IMR-90 (cell line): ENCODE measurements at regions not wholly inside any gene's neighbourhood (a gene's known extent, or its start where the extent isn't known, plus 50 kb on each side); places are given as distances from the start of the nearest gene placed in this dataset.

Experiments used
- ATAC-seq: fragments of 200-7000 bp; cut with Tn5 transposase; 2 replicates; pipeline ENCODE4 v1.9.1; 2020; ENCODE audit warnings: low read depth, mild to moderate bottlenecking, moderate library complexity
- BruUV-seq: library from RNA; stranded (reverse); fragments of 400-500 nt; replicated peaks from 2 replicates; lab custom pipeline; 2021; lab: Mats Ljungman, UMichigan
- CTCF ChIA-PET: fragments of 300-600 bp; formaldehyde crosslinking; extraction: SDS; loops from one replicate; lab custom pipeline; 2021; ENCODE audit warnings: antibody characterized with exemption; lab: Yijun Ruan, JAX
- POLR2A ChIA-PET: fragments of 300-600 bp; sonication (Branson Sonifier 250); formaldehyde crosslinking; loops from one replicate; lab custom pipeline; 2022; ENCODE audit warnings: antibody characterized with exemption; ENCODE audit not compliant: unreplicated experiment; lab: Charles Lee
- DNase-seq: peaks from one replicate; pipeline ENCODE4 v3.0.0; 2013
- H2AFZ ChIP-seq: replicated peaks from 2 replicates; pipeline ENCODE3; 2013; ENCODE audit warnings: low read length, mild to moderate bottlenecking; ENCODE audit not compliant: poor library complexity
- H2AK5ac ChIP-seq: 2 replicates; pipeline ENCODE4 v1.6.1; 2013; ENCODE audit warnings: low read depth, low read length, inconsistent platforms
- H2AK9ac ChIP-seq: replicated peaks from 2 replicates; pipeline ENCODE3; 2013; ENCODE audit warnings: mild to moderate bottlenecking, low read depth, low read length, moderate library complexity; ENCODE audit not compliant: poor library complexity
- H2BK120ac ChIP-seq: 2 replicates; pipeline ENCODE4 v1.6.1; 2013; ENCODE audit warnings: low read depth, low read length, inconsistent platforms
- H2BK15ac ChIP-seq: 3 replicates; pipeline ENCODE4 v1.6.1; 2013; ENCODE audit warnings: low read depth, low read length, inconsistent platforms
- H2BK20ac ChIP-seq: 2 replicates; pipeline ENCODE4 v1.6.1; 2013; ENCODE audit warnings: low read depth, mild to moderate bottlenecking, inconsistent platforms, low read length, moderate library complexity
- H2BK5ac ChIP-seq: 2 replicates; pipeline ENCODE4 v1.6.1; 2013; ENCODE audit warnings: mild to moderate bottlenecking, low read depth, low read length, inconsistent platforms; ENCODE audit not compliant: poor library complexity, severe bottlenecking
- H3K14ac ChIP-seq: replicated peaks from 2 replicates; pipeline ENCODE4 v1.6.1; 2013; ENCODE audit warnings: low read depth, low read length, inconsistent platforms
- H3K18ac ChIP-seq: 2 replicates; pipeline ENCODE4 v1.6.1; 2013; ENCODE audit warnings: low read depth, low read length, control low read depth
- H3K23ac ChIP-seq: 2 replicates; pipeline ENCODE4 v1.6.1; 2013; ENCODE audit warnings: low read depth, low read length, inconsistent platforms
- H3K27ac ChIP-seq: 2 replicates; pipeline ENCODE4 v1.5.1; 2013; ENCODE audit warnings: mild to moderate bottlenecking, control low read depth, low read length; ENCODE audit not compliant: insufficient read depth
- H3K27me3 ChIP-seq: 2 replicates; pipeline ENCODE4 v1.6.1; 2013; ENCODE audit warnings: low read length; ENCODE audit not compliant: control insufficient read depth, insufficient read depth
- H3K36me3 ChIP-seq: 2 replicates; pipeline ENCODE4 v1.6.1; 2013; ENCODE audit warnings: low read length, mixed read lengths; ENCODE audit not compliant: control insufficient read depth, insufficient read depth
- H3K4ac ChIP-seq: 2 replicates; pipeline ENCODE4 v1.6.1; 2013; ENCODE audit warnings: low read depth, low read length, inconsistent platforms
- H3K4me1 ChIP-seq: 2 replicates; pipeline ENCODE4 v1.6.1; 2013; ENCODE audit warnings: low read length, mixed read lengths; ENCODE audit not compliant: control insufficient read depth, insufficient read depth
- H3K4me2 ChIP-seq: 2 replicates; pipeline ENCODE4 v1.6.1; 2013; ENCODE audit warnings: low read depth, mild to moderate bottlenecking, control low read depth, low read length, moderate library complexity
- H3K4me3 ChIP-seq: 2 replicates; pipeline ENCODE4 v1.5.1; 2013; ENCODE audit warnings: low read depth, mild to moderate bottlenecking, control low read depth, low read length, moderate library complexity; ENCODE audit not compliant: insufficient read depth
- H3K56ac ChIP-seq: 2 replicates; pipeline ENCODE4 v1.6.1; 2013; ENCODE audit warnings: low read length, inconsistent platforms; ENCODE audit not compliant: insufficient read depth; ENCODE audit errors: extremely low read depth
- H3K79me1 ChIP-seq, 2 experiments: 2 replicates each; pipeline ENCODE4 v1.6.1; 2013; ENCODE audit warnings: low read length in 2 of 2, inconsistent platforms in 1 of 2, low read depth in 1 of 2
- H3K9ac ChIP-seq: 2 replicates; pipeline ENCODE4 v1.6.1; 2013; ENCODE audit warnings: low read depth, low read length, control low read depth
- H3K9me1 ChIP-seq: 2 replicates; pipeline ENCODE4 v1.6.1; 2013; ENCODE audit warnings: low read length, inconsistent platforms; ENCODE audit not compliant: insufficient read depth
- H3K9me3 ChIP-seq: 2 replicates; pipeline ENCODE4 v1.6.1; 2013; ENCODE audit warnings: low read length; ENCODE audit not compliant: control insufficient read depth, insufficient read depth
- H4K20me1 ChIP-seq: 2 replicates; pipeline ENCODE4 v1.6.1; 2013; ENCODE audit warnings: low read length, inconsistent platforms; ENCODE audit not compliant: insufficient read depth
- H4K5ac ChIP-seq: 2 replicates; pipeline ENCODE4 v1.6.1; 2013; ENCODE audit warnings: mild to moderate bottlenecking, low read depth, low read length, control low read depth
- H4K8ac ChIP-seq, 2 experiments: 2 replicates each; pipeline ENCODE4 v1.6.1; 2013; ENCODE audit warnings: low read depth in 2 of 2, low read length in 2 of 2, control low read depth in 1 of 2, inconsistent platforms in 1 of 2
- H4K91ac ChIP-seq: 2 replicates; pipeline ENCODE4 v1.6.1; 2013; ENCODE audit warnings: low read depth, low read length, inconsistent platforms; ENCODE audit not compliant: insufficient read depth
- MAFK ChIP-seq: IDR thresholded peaks from 2 replicates; pipeline ENCODE4 v1.6.1; 2012; ENCODE audit warnings: low read depth, low read length, improper control_type of control experiment
- RCOR1 ChIP-seq: IDR thresholded peaks from 2 replicates; pipeline ENCODE4 v1.6.1; 2012; ENCODE audit warnings: mild to moderate bottlenecking, low read length, improper control_type of control experiment; ENCODE audit not compliant: insufficient replicate concordance
- WGBS, 2 experiments: methylation state at CpG; one replicate each; pipeline versions ENCODE4 v1.1.5 to v1.1.7; 2013; ENCODE audit warnings: missing lambda C conversion rate in 2 of 2; ENCODE audit not compliant: insufficient read length in 1 of 2; ENCODE audit errors: extremely low coverage in 2 of 2; 5-methylcytosine and 5-hydroxymethylcytosine counted together
- dilution Hi-C: fragments of 300-500 bp; cut with HindIII; formaldehyde crosslinking; loops from one replicate; pipeline ENCODE4 v1.14.3; 2018; ENCODE audit warnings: low sequenced_read_pairs; ENCODE audit not compliant: unreplicated experiment
- in situ Hi-C: fragments of 300-500 bp; cut with MboI; formaldehyde crosslinking; loops from 3 replicates; pipeline ENCODE4 v1.14.3; 2019; ENCODE audit warnings: low sequenced_read_pairs, inconsistent platforms, mixed read lengths
- intact Hi-C: fragments of 100-400 bp; cut with micrococcal nuclease; formaldehyde crosslinking; loops from 2 replicates; pipeline ENCODE4 v1.10.0; 2022

DNA sequence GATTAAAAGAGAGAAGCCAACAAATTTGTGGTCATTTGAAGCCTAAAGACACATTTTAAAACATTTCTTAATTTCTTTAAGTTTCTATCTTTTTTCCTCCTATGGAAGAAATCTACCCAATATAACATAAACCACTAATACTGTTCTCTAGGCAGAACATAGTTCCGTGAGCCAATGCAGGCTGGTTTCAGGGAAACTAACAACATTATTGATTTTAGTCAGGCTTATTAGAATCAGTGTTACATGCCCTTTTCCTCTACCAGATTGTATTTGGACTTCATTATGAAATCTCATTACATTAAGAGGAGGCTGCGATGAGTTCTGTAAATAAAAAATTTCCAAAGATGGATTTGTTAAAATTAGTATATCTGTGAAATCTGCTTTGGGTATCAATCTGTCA lies 249.9 kb downstream of the PTBP2 start:
- H2AK9ac ChIP-seq: no peak overlapping the region
- H3K27me3 ChIP-seq: no peaks in the 10 kb centered on the region
- ChIA-PET POLR2A (no interaction called here), CTCF (interaction anchor here (1.0 kb wide), 1 partner anchor 79 kb away, joined by 3 read pairs; no protein-coding TSS in a partner anchor)
- H4K5ac ChIP-seq: no peak overlapping the region
- no peak overlapping the region for H2AFZ ChIP-seq
- H4K20me1 ChIP-seq: no peaks in the 10 kb centered on the region
- no peak overlapping the region for H3K4ac ChIP-seq
- H3K23ac ChIP-seq: no peak overlapping the region
- H2BK5ac ChIP-seq: no peak overlapping the region
- DNase-seq: no peak
- H3K18ac ChIP-seq: no peak overlapping the region
- in situ Hi-C loops (loop anchor here (25.0 kb wide), 1 partner anchor 816 kb away; no protein-coding TSS in a partner anchor), intact Hi-C loops (no loop called here), dilution Hi-C loops (no loop called here)
- no peak overlapping the region for H3K27ac ChIP-seq
- H2BK20ac ChIP-seq: no peak overlapping the region
- no peak overlapping the region for H4K91ac ChIP-seq
- H3K56ac ChIP-seq: no peak overlapping the region
- no TSS peak for BruUV-seq
- H3K9me3 ChIP-seq: no peaks in the 10 kb centered on the region
- no peaks in the 10 kb centered on the region for H3K79me1 ChIP-seq
- H2BK15ac ChIP-seq: no peak overlapping the region
- WGBS, 2 experiments: no CpG with 5 or more reads among the region's 2 CpGs
- ATAC-seq: no peak
- no peaks in the 10 kb centered on the region for H3K36me3 ChIP-seq
- H2BK120ac ChIP-seq: no peak overlapping the region
- no peak overlapping the region for H3K14ac ChIP-seq
- no peak overlapping the region for H4K8ac ChIP-seq
- H3K4me1 ChIP-seq: peaks cover 4% of the 10 kb centered on the region
- TF ChIP-seq RCOR1: no peak
- TF ChIP-seq MAFK: no peak
- no peak overlapping the region for H3K4me2 ChIP-seq
- no peak overlapping the region for H3K4me3 ChIP-seq
- no peak overlapping the region for H3K9ac ChIP-seq
- H3K9me1 ChIP-seq: no peaks in the 10 kb centered on the region
- H2AK5ac ChIP-seq: no peak overlapping the region
